ENCODE measurements at regions not wholly inside any gene's neighbourhood (a gene's known extent, or its start where the extent isn't known, plus 50 kb on each side); places are given as distances from the start of the nearest gene placed in this dataset.

DNA sequence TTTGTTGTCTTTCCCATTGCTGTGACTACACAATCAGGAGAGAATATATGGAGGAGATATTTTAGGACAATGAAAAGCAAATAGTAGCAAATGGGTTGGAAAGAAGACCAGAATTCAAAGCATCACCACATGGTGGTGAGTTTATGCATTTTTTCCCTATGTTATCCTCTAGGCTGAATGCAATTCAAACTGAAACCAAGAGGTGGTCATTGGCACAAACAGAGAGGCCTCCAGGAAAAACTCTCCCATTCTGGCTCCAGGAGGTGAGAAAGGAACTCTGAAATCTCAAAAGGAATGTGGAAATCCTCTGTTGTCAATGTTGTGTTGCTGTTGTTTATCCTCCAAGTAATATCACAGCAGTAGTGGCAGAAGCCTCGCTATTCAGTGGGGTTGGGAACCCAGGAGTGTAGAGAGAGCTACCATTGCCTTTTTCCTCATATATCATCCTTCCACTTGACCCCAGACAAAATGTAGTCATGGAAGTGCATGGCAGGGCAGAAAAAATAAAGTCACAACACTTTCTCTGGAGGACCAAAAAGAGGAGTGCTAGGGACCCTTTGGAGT lies 819.1 kb downstream of the GRID1 start:
- H3K4me1 Mint-ChIP-seq (ENCODE audit: low read depth) = no peaks in the 10 kb centered on the region
- H3K36me3 Mint-ChIP-seq (ENCODE audit: low read depth) = no peaks in the 10 kb centered on the region
- ChIA-PET POLR2A (no interaction called here), CTCF (no interaction called here)
- H3K4me1 ChIP-seq (ENCODE audit: insufficient read depth, low read length) = no peaks in the 10 kb centered on the region
- DNase-seq (no peak), ATAC-seq (ENCODE audit: poor library complexity) (no peak)
- H3K36me3 ChIP-seq (ENCODE audit: insufficient read depth, low read length) = no peaks in the 10 kb centered on the region
- TF ChIP-seq, protein P1, sequence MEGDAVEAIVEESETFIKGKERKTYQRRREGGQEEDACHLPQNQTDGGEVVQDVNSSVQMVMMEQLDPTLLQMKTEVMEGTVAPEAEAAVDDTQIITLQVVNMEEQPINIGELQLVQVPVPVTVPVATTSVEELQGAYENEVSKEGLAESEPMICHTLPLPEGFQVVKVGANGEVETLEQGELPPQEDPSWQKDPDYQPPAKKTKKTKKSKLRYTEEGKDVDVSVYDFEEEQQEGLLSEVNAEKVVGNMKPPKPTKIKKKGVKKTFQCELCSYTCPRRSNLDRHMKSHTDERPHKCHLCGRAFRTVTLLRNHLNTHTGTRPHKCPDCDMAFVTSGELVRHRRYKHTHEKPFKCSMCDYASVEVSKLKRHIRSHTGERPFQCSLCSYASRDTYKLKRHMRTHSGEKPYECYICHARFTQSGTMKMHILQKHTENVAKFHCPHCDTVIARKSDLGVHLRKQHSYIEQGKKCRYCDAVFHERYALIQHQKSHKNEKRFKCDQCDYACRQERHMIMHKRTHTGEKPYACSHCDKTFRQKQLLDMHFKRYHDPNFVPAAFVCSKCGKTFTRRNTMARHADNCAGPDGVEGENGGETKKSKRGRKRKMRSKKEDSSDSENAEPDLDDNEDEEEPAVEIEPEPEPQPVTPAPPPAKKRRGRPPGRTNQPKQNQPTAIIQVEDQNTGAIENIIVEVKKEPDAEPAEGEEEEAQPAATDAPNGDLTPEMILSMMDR (IDR thresholded peaks at IDR 0.05) = no peak
- H3K4me3 ChIP-seq (ENCODE audit: low read length) = no peak overlapping the region
- no peaks in the 10 kb centered on the region for H3K9me3 Mint-ChIP-seq
- no peaks in the 10 kb centered on the region for H3K9me3 ChIP-seq (ENCODE audit: control insufficient read depth in 1 of 2, insufficient read depth in 1 of 2, low read length in 2 of 2)
- peaks cover 34% of the 10 kb centered on the region for H3K27me3 Mint-ChIP-seq
- no peak overlapping the region for H3K4me3 Mint-ChIP-seq
- peaks cover 0 to 5% of the 10 kb centered on the region in 2 experiments for H3K27me3 ChIP-seq (ENCODE audit: control insufficient read depth in 1 of 2, insufficient read depth in 2 of 2, low read length in 2 of 2)
- intact Hi-C loops (cut with DNase I, micrococcal nuclease) = loop anchor here (1.0 to 10.0 kb wide), 3 partner anchors 587 to 830 kb away; no protein-coding TSS in a partner anchor
- H3K27ac Mint-ChIP-seq = no peak overlapping the region
- no peak overlapping the region for H3K27ac ChIP-seq (ENCODE audit: low read depth in 1 of 2, low read length in 2 of 2)

DNA sequence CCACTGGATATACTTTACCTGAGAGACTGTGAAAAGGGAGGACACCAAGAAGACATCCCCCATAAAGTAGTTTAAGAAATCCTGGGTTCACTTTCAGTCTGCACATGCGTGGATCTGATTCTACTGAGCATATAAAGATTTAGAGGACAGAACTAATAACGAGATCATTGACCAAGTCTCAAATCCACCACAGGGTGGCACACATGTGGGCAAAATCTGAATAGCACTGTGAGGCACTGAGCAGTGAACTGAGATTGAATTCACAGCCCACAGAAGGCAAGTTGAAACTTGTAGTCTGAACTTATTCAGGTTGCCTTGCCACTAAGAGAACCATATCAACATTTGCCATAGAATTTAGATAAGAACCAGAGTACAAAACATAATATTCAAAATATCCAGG lies 818.6 kb downstream of the GRID1 start:
- no peak overlapping the region for H3K27ac ChIP-seq (ENCODE audit: low read depth in 1 of 2, low read length in 2 of 2)
- no peaks in the 10 kb centered on the region for H3K9me3 Mint-ChIP-seq
- ATAC-seq (ENCODE audit: poor library complexity) (peak; percentile 51), DNase-seq (peak in 10 of 14 experiments; percentile 3 to 60 (median 17))
- no peaks in the 10 kb centered on the region for H3K9me3 ChIP-seq (ENCODE audit: control insufficient read depth in 1 of 2, insufficient read depth in 1 of 2, low read length in 2 of 2)
- ChIA-PET POLR2A (no interaction called here), CTCF (no interaction called here)
- H3K4me1 ChIP-seq (ENCODE audit: insufficient read depth, low read length) = no peaks in the 10 kb centered on the region
- no peak overlapping the region for H3K4me3 Mint-ChIP-seq
- H3K36me3 ChIP-seq (ENCODE audit: insufficient read depth, low read length) = no peaks in the 10 kb centered on the region
- peaks cover 34% of the 10 kb centered on the region for H3K27me3 Mint-ChIP-seq
- TF ChIP-seq, protein P1 (IDR thresholded peaks at IDR 0.05) = peak; percentile 64
- no peak overlapping the region for H3K4me3 ChIP-seq (ENCODE audit: low read length)
- H3K27ac Mint-ChIP-seq = no peak overlapping the region
- intact Hi-C loops (cut with DNase I, micrococcal nuclease) = loop anchor here (1.0 to 10.0 kb wide), 2 partner anchors 587 to 829 kb away; no protein-coding TSS in a partner anchor
- H3K4me1 Mint-ChIP-seq (ENCODE audit: low read depth) = no peaks in the 10 kb centered on the region
- H3K27me3 ChIP-seq (ENCODE audit: control insufficient read depth in 1 of 2, insufficient read depth in 2 of 2, low read length in 2 of 2) = peaks cover 0 to 5% of the 10 kb centered on the region in 2 experiments
- no peaks in the 10 kb centered on the region for H3K36me3 Mint-ChIP-seq (ENCODE audit: low read depth)
